Caco-2 (cell line): ENCODE measurements at regions not wholly inside any gene's neighbourhood (a gene's known extent, or its start where the extent isn't known, plus 50 kb on each side); places are given as distances from the start of the nearest gene placed in this dataset.

Experiments
- BruUV-seq: library from RNA; stranded (reverse); fragments of 400-500 nt; replicated peaks from 2 replicates; lab custom pipeline; 2021; lab: Mats Ljungman, UMichigan
- CTCF ChIA-PET: fragments of 300-600 bp; sonication (Branson Sonifier 250); formaldehyde crosslinking; loops from one replicate; lab custom pipeline; 2022; ENCODE audit warnings: antibody characterized with exemption; lab: Charles Lee
- POLR2A ChIA-PET: fragments of 300-600 bp; sonication (Branson Sonifier 250); formaldehyde crosslinking; loops from one replicate; lab custom pipeline; 2022; ENCODE audit warnings: antibody characterized with exemption; lab: Charles Lee
- DNase-seq, 2 experiments: peaks; one replicate each; pipeline versions ENCODE4 v3.0.0 to v3.0.0-alpha.2; 2020 to 2022
- H3K27me3 ChIP-seq: replicated peaks from 2 replicates; pipeline ENCODE4 v1.6.0; 2011; ENCODE audit warnings: low read length; ENCODE audit not compliant: control insufficient read depth, insufficient read depth
- H3K36me3 ChIP-seq: 2 replicates; pipeline ENCODE4 v1.5.1; 2011; ENCODE audit warnings: low read length; ENCODE audit not compliant: control insufficient read depth, insufficient read depth
- H3K4me1 ChIP-seq: fragments of 250-450 bp; sonication (Bioruptor Pico); 2 replicates; pipeline ENCODE4 v1.5.1; 2020; ENCODE audit warnings: mild to moderate bottlenecking
- H3K4me3 ChIP-seq: 2 replicates; pipeline ENCODE4 v1.5.1; 2011; ENCODE audit warnings: low read depth, mild to moderate bottlenecking, control low read depth, low read length
- H3K9me3 ChIP-seq: fragments of 250-450 bp; sonication (Bioruptor Pico); 2 replicates; pipeline ENCODE4 v1.5.1; 2020; ENCODE audit warnings: mild to moderate bottlenecking, moderate library complexity
- H3K27ac Mint-ChIP-seq: one replicate; pipeline ENCODE4 v1.8.0; 2022; ENCODE audit warnings: mixed read lengths; ENCODE audit not compliant: unreplicated experiment
- H3K27me3 Mint-ChIP-seq: one replicate; pipeline ENCODE4 v1.8.0; 2022; ENCODE audit warnings: mixed read lengths; ENCODE audit not compliant: insufficient read depth, unreplicated experiment
- H3K36me3 Mint-ChIP-seq: one replicate; pipeline ENCODE4 v1.8.0; 2022; ENCODE audit warnings: mild to moderate bottlenecking, mixed read lengths; ENCODE audit not compliant: insufficient read depth, unreplicated experiment
- H3K4me1 Mint-ChIP-seq: one replicate; pipeline ENCODE4 v1.8.0; 2022; ENCODE audit warnings: low read depth, mixed read lengths; ENCODE audit not compliant: unreplicated experiment
- H3K4me3 Mint-ChIP-seq: one replicate; pipeline ENCODE4 v1.8.0; 2022; ENCODE audit warnings: mild to moderate bottlenecking, moderate library complexity, mixed read lengths; ENCODE audit not compliant: unreplicated experiment
- H3K9me3 Mint-ChIP-seq: one replicate; pipeline ENCODE4 v1.8.0; 2022; ENCODE audit warnings: mixed read lengths; ENCODE audit not compliant: unreplicated experiment
- CTCF ChIP-seq, 2 experiments: fragments of 200-600 bp in 1 of 2; IDR thresholded peaks; 1 replicate in 1 of 2; 2 replicates in 1 of 2; pipeline versions ENCODE4 v1.5.1 to v1.8.0; 2011 to 2022; ENCODE audit warnings: antibody characterized with exemption in 1 of 2, control low read depth in 1 of 2, inconsistent platforms in 1 of 2, low read depth in 1 of 2, low read length in 1 of 2, mild to moderate bottlenecking in 1 of 2, moderate library complexity in 1 of 2; ENCODE audit not compliant: insufficient read depth in 1 of 2, severe bottlenecking in 1 of 2, unreplicated experiment in 1 of 2
- intact Hi-C: fragments of 100-400 bp; cut with micrococcal nuclease; formaldehyde crosslinking; loops from one replicate; pipeline ENCODE4 v1.10.0; 2022; ENCODE audit not compliant: unreplicated experiment

GRCh38 chr10:36366065-36366464 is 724.0 kb upstream of the FZD8 start:
- no TSS peak for BruUV-seq
- intact Hi-C loops, result no loop called here
- ChIA-PET CTCF (no interaction called here), POLR2A (no interaction called here)
- Mint-ChIP-seq H3K9me3 (no peaks in the 10 kb centered on the region), H3K36me3 (no peaks in the 10 kb centered on the region), H3K27me3 (peaks cover 3% of the 10 kb centered on the region), H3K27ac (no peak overlapping the region), H3K4me1 (no peaks in the 10 kb centered on the region), H3K4me3 (no peak overlapping the region)
- no peak for DNase-seq
- H3K27me3 ChIP-seq, result no peaks in the 10 kb centered on the region
- H3K36me3 ChIP-seq, result no peaks in the 10 kb centered on the region
- TF ChIP-seq CTCF (IDR thresholded peaks at IDR 0.05; ENCODE audit: insufficient read depth in 1 of 2, low read depth in 1 of 2, low read length in 1 of 2, severe bottlenecking in 1 of 2, unreplicated experiment in 1 of 2), result no peak
- no peak overlapping the region for H3K4me3 ChIP-seq
- no peaks in the 10 kb centered on the region for H3K4me1 ChIP-seq
- H3K9me3 ChIP-seq, result no peaks in the 10 kb centered on the region

GRCh38 chr10:36362257-36362656 is 720.2 kb upstream of the FZD8 start:
- ChIA-PET CTCF (no interaction called here), POLR2A (interaction anchor here (0.7 kb wide), 1 partner anchor 912 kb away, joined by 3 read pairs; no protein-coding TSS in a partner anchor)
- H3K36me3 Mint-ChIP-seq, result no peaks in the 10 kb centered on the region
- Histone ChIP-seq H3K4me1 (no peaks in the 10 kb centered on the region), H3K36me3 (no peaks in the 10 kb centered on the region), H3K27me3 (no peaks in the 10 kb centered on the region), H3K4me3 (no peak overlapping the region), H3K9me3 (no peaks in the 10 kb centered on the region)
- DNase-seq, result no peak
- H3K9me3 Mint-ChIP-seq, result no peaks in the 10 kb centered on the region
- no peaks in the 10 kb centered on the region for H3K4me1 Mint-ChIP-seq
- no peak overlapping the region for H3K4me3 Mint-ChIP-seq
- TF ChIP-seq CTCF (IDR thresholded peaks at IDR 0.05; ENCODE audit: insufficient read depth in 1 of 2, low read depth in 1 of 2, low read length in 1 of 2, severe bottlenecking in 1 of 2, unreplicated experiment in 1 of 2), result no peak
- H3K27me3 Mint-ChIP-seq, result no peaks in the 10 kb centered on the region
- BruUV-seq, result no TSS peak
- intact Hi-C loops, result no loop called here
- no peak overlapping the region for H3K27ac Mint-ChIP-seq

- Mint-ChIP-seq H3K27me3 (no peaks in the 10 kb centered on the region), H3K27ac (no peak overlapping the region), H3K4me3 (no peak overlapping the region), H3K36me3 (no peaks in the 10 kb centered on the region), H3K9me3 (no peaks in the 10 kb centered on the region), H3K4me1 (no peaks in the 10 kb centered on the region)
- no TSS peak for BruUV-seq
- Histone ChIP-seq H3K4me3 (no peak overlapping the region), H3K4me1 (no peaks in the 10 kb centered on the region), H3K36me3 (no peaks in the 10 kb centered on the region), H3K27me3 (no peaks in the 10 kb centered on the region), H3K9me3 (no peaks in the 10 kb centered on the region)
- CTCF ChIA-PET, result no interaction called here
- no peak for TF ChIP-seq CTCF (IDR thresholded peaks at IDR 0.05; ENCODE audit: insufficient read depth in 1 of 2, low read depth in 1 of 2, low read length in 1 of 2, severe bottlenecking in 1 of 2, unreplicated experiment in 1 of 2)
- DNase-seq, result no peak
- intact Hi-C loops, result no loop called here
- POLR2A ChIA-PET, result no interaction called here
Observed at GRCh38 chr10:36358736-36359135, 716.6 kb upstream of the FZD8 start.
